SK-N-SH treated with all-trans-retinoic acid at 6 μM for 48 hours (cell line): ENCODE measurements at regions not wholly inside any gene's neighbourhood (a gene's known extent, or its start where the extent isn't known, plus 50 kb on each side); places are given as distances from the start of the nearest gene placed in this dataset.

Experiments used
- CREB5 ChIP-seq: fragments of 250-450 bp; sonication (Bioruptor Pico); IDR thresholded peaks from 2 replicates; pipeline ENCODE4 v1.5.1; 2020; ENCODE audit warnings: low read depth, mild to moderate bottlenecking, moderate library complexity
- ESRRG ChIP-seq: fragments of 250-450 bp; sonication (Bioruptor Pico); IDR thresholded peaks from 2 replicates; pipeline ENCODE4 v1.6.1; 2021; ENCODE audit warnings: mild to moderate bottlenecking
- SNAI2 ChIP-seq: fragments of 250-450 bp; sonication (Bioruptor Pico); IDR thresholded peaks from 2 replicates; pipeline ENCODE4 v1.5.0; 2020; ENCODE audit warnings: mild to moderate bottlenecking, moderate library complexity

- TF ChIP-seq CREB5 (CRISPR knock-in tag) (no peak), ESRRG (no peak), SNAI2 (CRISPR knock-in tag) (no peak)
Measured at GRCh38 chr4:180054291-180054690, 2188.9 kb upstream of the TENM3 start.
